Activated CD4-positive, alpha-beta T cell treated with anti-CD3 and anti-CD28 coated beads, Interleukin-2, amount 10 ng/mL, durations not matched to agents 7 days and 5 days (primary cell): ENCODE measurements at regions not wholly inside any gene's neighbourhood (a gene's known extent, or its start where the extent isn't known, plus 50 kb on each side); places are given as distances from the start of the nearest gene placed in this dataset.

Source experiments
- CTCF ChIA-PET: fragments of 350-600 bp; sonication (Branson Sonifier 250); formaldehyde crosslinking; loops from one replicate; lab custom pipeline; 2021; ENCODE audit warnings: antibody characterized with exemption; lab: Charles Lee
- POLR2A ChIA-PET: fragments of 350-600 bp; sonication (Branson Sonifier 250); formaldehyde crosslinking; loops from one replicate; lab custom pipeline; 2021; ENCODE audit warnings: antibody characterized with exemption; lab: Charles Lee
- DNase-seq: peaks from one replicate; pipeline ENCODE4 v3.0.0-alpha.2; 2020
- H3K27ac Mint-ChIP-seq: one replicate; pipeline ENCODE4 v1.8.0; 2021; ENCODE audit warnings: mild to moderate bottlenecking, moderate library complexity, mixed read lengths
- H3K27me3 Mint-ChIP-seq: one replicate; pipeline ENCODE4 v1.8.0; 2021; ENCODE audit warnings: mixed read lengths
- H3K36me3 Mint-ChIP-seq: one replicate; pipeline ENCODE4 v1.8.0; 2021; ENCODE audit warnings: low read depth, mixed read lengths
- H3K4me1 Mint-ChIP-seq: one replicate; pipeline ENCODE4 v1.8.0; 2021; ENCODE audit warnings: mixed read lengths
- H3K4me3 Mint-ChIP-seq: one replicate; pipeline ENCODE4 v1.8.0; 2021; ENCODE audit warnings: mild to moderate bottlenecking, moderate library complexity, mixed read lengths
- H3K9me3 Mint-ChIP-seq: one replicate; pipeline ENCODE4 v1.8.0; 2021; ENCODE audit warnings: mixed read lengths

DNA sequence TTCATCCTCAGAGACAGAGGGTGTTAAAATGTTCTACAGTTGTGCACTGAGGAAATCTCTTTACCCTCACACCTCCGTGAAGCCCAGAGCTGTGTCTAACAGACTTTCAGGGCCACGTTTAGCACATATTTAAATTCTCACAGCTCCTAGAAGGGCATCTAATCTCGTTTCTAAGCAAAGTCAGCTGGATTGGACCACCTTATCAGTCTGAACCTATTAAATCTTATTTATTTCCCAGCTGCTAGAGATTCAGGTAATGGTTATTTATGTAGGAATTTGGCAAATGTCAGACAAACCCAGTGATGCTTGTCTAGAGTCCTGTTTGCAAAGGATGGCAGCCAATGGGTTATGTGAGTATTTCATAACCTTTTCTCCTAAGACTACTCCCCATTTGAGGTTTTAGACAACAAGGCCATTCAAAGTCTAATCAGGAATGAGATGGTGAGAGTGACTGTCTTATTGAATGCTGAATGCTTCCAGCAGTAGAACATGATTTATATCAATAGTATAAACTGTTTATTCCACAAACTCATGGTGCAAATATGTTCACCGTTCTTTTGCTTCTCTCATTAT, 54.8 kb upstream of the EXOC4 start:
- ChIA-PET CTCF (no interaction called here), POLR2A (no interaction called here)
- Mint-ChIP-seq H3K4me3 (no peak overlapping the region), H3K27me3 (peaks cover 10% of the 10 kb centered on the region), H3K36me3 (no peaks in the 10 kb centered on the region), H3K9me3 (peaks cover 2% of the 10 kb centered on the region), H3K27ac (no peak overlapping the region), H3K4me1 (no peaks in the 10 kb centered on the region)
- DNase-seq: no peak

DNA sequence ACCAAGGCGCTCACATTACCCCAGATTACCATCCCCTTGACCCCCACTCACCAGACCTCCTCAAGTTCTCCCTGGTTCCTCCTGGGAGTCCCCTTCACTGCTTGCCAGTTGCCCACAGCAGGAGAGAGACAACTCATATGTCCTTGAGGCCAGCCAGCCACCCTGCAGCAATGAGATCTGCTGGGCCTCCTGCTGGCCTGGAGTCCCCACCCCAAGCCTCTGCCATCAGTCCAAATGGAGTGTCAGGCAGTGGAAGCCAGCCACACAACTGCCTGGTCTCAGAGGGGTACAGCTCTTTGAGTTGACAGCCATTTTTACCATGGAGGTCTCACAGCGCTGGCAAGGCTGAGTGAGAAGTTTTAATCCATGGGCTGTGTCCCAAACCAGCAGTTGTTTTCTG, 53.0 kb upstream of the EXOC4 start:
- Mint-ChIP-seq H3K27ac (no peak overlapping the region), H3K27me3 (peaks cover 10% of the 10 kb centered on the region), H3K9me3 (no peaks in the 10 kb centered on the region), H3K36me3 (no peaks in the 10 kb centered on the region), H3K4me1 (no peaks in the 10 kb centered on the region), H3K4me3 (no peak overlapping the region)
- no peak for DNase-seq
- ChIA-PET POLR2A (no interaction called here), CTCF (interaction anchor here (0.6 kb wide), 1 partner anchor 483 kb away, joined by 3 read pairs; no protein-coding TSS in a partner anchor)

DNA sequence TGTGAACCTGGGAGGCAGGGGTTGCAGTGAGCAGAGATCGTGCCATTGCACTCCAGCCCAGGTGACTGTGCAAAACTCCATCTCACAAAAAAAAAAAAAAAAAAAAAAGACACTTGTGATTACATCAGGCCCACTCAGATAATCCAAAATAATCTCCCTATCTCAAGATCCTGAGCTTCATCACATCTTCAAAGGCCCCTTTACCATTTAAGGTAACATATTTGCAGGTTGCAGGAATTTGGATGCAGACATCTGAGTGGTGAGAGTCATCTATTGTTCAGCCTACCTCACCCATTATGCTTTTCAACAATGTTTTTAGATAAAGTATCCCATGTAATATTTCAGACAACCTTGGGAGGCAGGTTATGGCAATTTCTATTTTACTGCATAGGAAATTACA, 51.4 kb upstream of the EXOC4 start:
- Mint-ChIP-seq H3K4me1 (no peaks in the 10 kb centered on the region), H3K9me3 (no peaks in the 10 kb centered on the region), H3K36me3 (no peaks in the 10 kb centered on the region), H3K4me3 (no peak overlapping the region), H3K27me3 (peaks cover 6% of the 10 kb centered on the region), H3K27ac (no peak overlapping the region)
- no peak for DNase-seq
- CTCF ChIA-PET: interaction anchor here (1.0 to 1.4 kb wide), 2 partner anchors 8 to 40 kb away, joined by 4 to 5 read pairs; no protein-coding TSS in a partner anchor
- POLR2A ChIA-PET: no interaction called here

DNA sequence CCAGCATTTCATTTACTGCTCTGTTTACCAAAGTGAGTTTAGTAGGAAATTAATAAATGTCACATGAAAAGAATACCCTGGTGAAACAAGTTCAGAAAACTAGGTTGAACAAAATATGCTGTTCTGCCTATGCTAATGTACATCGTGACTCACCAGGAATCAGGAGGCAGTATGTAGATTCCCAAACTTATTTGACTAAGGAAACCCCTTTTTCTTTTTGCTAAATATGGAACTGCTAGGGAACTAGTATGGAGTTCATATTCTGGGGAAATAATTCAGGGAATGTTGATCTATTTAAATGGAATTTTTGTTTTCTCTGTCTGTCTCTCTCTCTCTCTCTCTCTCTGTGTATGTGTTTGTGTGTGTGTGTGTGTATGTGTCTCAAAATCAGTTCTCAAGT, 49.9 kb upstream of the EXOC4 start:
- no peaks in the 10 kb centered on the region for H3K36me3 Mint-ChIP-seq
- no peaks in the 10 kb centered on the region for H3K4me1 Mint-ChIP-seq
- POLR2A ChIA-PET: interaction anchor here (0.6 kb wide), 1 partner anchor 986 kb away, joined by 3 read pairs; no protein-coding TSS in a partner anchor
- no peak for DNase-seq
- H3K4me3 Mint-ChIP-seq: no peak overlapping the region
- CTCF ChIA-PET: interaction anchor here (0.6 kb wide), 1 partner anchor 14 kb away, joined by 3 read pairs; no protein-coding TSS in a partner anchor
- no peaks in the 10 kb centered on the region for H3K9me3 Mint-ChIP-seq
- no peak overlapping the region for H3K27ac Mint-ChIP-seq
- no peaks in the 10 kb centered on the region for H3K27me3 Mint-ChIP-seq
